ENCODE measurements at regions not wholly inside any gene's neighbourhood (a gene's known extent, or its start where the extent isn't known, plus 50 kb on each side); places are given as distances from the start of the nearest gene placed in this dataset.

DNA sequence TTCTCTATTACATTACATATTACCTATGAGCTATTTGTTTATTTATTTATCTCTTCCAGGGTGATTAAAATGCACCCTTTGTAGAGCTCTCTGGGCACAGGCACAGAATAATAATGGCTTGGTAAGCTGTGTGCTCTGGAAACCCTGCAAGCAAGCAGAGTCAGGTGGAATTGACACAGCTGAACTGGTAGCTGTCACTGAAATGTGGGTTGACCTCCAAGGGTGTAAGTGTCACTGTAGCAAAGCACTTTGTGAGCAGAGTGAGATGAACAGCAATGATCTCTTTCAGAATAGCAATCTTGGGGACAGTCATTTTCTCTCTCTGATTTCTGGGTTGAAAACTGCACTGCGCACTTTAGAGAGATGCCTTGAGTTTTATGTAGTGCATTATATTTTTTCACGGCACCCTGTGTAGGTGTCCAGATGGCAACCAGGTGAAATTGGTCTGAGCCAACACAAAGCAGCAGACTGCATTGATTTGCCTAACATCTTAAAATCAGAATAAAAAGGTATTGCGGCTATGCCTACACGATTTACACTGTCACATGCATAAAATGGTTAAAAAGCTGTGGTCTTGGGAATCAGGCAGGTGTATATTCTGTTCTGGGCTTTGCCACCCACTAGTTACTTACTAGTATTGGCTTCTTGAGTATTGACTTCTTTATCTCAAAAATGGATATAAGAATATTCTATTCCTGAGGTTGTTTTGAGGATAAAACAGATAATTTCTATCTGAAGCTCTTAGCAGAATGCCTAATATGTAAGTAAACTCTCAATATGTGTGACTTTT lies 450.3 kb downstream of the RAPGEF2 start:
- ChIA-PET POLR2A (no interaction called here), CTCF (no interaction called here)
- H3K9me3 Mint-ChIP-seq, result no peaks in the 10 kb centered on the region
- H3K4me1 ChIP-seq (ENCODE audit: insufficient read depth, low read length), result no peaks in the 10 kb centered on the region
- H3K27ac Mint-ChIP-seq, result no peak overlapping the region
- H3K4me3 Mint-ChIP-seq, result no peak overlapping the region
- H3K9me3 ChIP-seq (ENCODE audit: low read length), result no peaks in the 10 kb centered on the region
- H3K4me1 Mint-ChIP-seq, result no peaks in the 10 kb centered on the region
- no peaks in the 10 kb centered on the region for H3K27me3 Mint-ChIP-seq
- no peak for DNase-seq
- no peaks in the 10 kb centered on the region for H3K27me3 ChIP-seq (ENCODE audit: insufficient read depth, low read length, poor library complexity, severe bottlenecking)
- no peak overlapping the region for H3K27ac ChIP-seq (ENCODE audit: low read depth, low read length)
- no peaks in the 10 kb centered on the region for H3K36me3 ChIP-seq (ENCODE audit: insufficient read depth, low read length)
- H3K36me3 Mint-ChIP-seq, result no peaks in the 10 kb centered on the region
- H3K4me3 ChIP-seq (ENCODE audit: low read length), result no peak overlapping the region

DNA sequence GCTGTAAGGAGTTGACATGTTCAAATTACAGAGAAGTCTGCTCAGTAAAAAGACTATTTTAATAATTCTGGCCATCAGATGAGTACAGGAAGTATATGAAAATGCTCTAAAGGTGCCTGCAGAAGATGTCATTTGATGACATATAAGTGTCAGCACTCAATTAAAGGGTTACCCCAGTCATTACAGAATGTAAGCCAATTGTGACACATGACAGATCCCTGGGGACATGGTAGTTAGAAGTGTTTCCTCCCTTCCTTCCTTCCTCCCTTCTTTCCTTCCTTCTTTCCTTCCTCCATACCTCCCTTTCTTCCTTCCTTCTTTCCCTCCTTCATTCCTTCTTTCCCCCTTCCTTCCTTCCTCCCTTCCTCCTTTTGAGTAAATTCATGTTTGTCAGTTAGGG lies 453.0 kb downstream of the RAPGEF2 start:
- no peaks in the 10 kb centered on the region for H3K36me3 ChIP-seq (ENCODE audit: insufficient read depth, low read length)
- H3K9me3 Mint-ChIP-seq, result no peaks in the 10 kb centered on the region
- H3K27ac ChIP-seq (ENCODE audit: low read depth, low read length), result no peak overlapping the region
- no peak overlapping the region for H3K4me3 ChIP-seq (ENCODE audit: low read length)
- H3K4me3 Mint-ChIP-seq, result no peak overlapping the region
- H3K4me1 Mint-ChIP-seq, result no peaks in the 10 kb centered on the region
- DNase-seq, result no peak
- H3K36me3 Mint-ChIP-seq, result no peaks in the 10 kb centered on the region
- no peak overlapping the region for H3K27ac Mint-ChIP-seq
- no peaks in the 10 kb centered on the region for H3K9me3 ChIP-seq (ENCODE audit: low read length)
- ChIA-PET CTCF (no interaction called here), POLR2A (no interaction called here)
- peaks cover 0 to 1% of the 10 kb centered on the region in 2 donors for H3K27me3 Mint-ChIP-seq
- H3K27me3 ChIP-seq (ENCODE audit: insufficient read depth, low read length, poor library complexity, severe bottlenecking), result no peaks in the 10 kb centered on the region
- H3K4me1 ChIP-seq (ENCODE audit: insufficient read depth, low read length), result no peaks in the 10 kb centered on the region

DNA sequence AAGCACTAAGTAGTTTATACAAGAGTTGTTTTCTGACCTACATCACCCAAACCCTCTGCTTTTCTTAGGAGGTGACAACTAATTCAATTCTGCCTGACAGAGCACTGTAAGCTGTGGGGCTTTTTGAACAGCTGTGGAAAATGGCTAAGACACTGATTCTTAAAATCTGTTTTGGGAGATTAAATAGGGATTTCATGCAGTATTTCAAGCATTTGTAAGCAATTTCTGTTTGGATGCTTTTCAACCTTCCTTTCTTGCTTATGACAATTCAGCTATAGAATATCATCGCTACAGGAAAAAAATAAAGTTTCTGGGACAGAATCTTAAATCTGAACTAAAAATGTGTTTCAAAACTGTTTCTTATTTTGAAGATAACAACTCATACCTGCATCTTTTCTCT lies 459.5 kb downstream of the RAPGEF2 start:
- no peaks in the 10 kb centered on the region for H3K4me1 Mint-ChIP-seq
- no peak overlapping the region for H3K27ac Mint-ChIP-seq
- CTCF ChIA-PET, result no interaction called here

GRCh38 chr4:159563257-159563656 lies 460.4 kb downstream of the RAPGEF2 start:
- Histone ChIP-seq H3K36me3 (ENCODE audit: insufficient read depth, low read length) (no peaks in the 10 kb centered on the region), H3K4me3 (ENCODE audit: low read length) (no peak overlapping the region), H3K27me3 (ENCODE audit: insufficient read depth, low read length, poor library complexity, severe bottlenecking) (no peaks in the 10 kb centered on the region), H3K9me3 (ENCODE audit: low read length) (no peaks in the 10 kb centered on the region), H3K4me1 (ENCODE audit: insufficient read depth, low read length) (no peaks in the 10 kb centered on the region), H3K27ac (ENCODE audit: low read depth, low read length) (no peak overlapping the region)
- no peaks in the 10 kb centered on the region for H3K4me1 Mint-ChIP-seq
- peaks cover 0 to 1% of the 10 kb centered on the region in 2 donors for H3K27me3 Mint-ChIP-seq
- H3K36me3 Mint-ChIP-seq, result no peaks in the 10 kb centered on the region
- H3K27ac Mint-ChIP-seq, result no peak overlapping the region
- POLR2A ChIA-PET, result no interaction called here
- H3K9me3 Mint-ChIP-seq, result peaks cover 0 to 9% (median 3%) of the 10 kb centered on the region in 5 donors
- H3K4me3 Mint-ChIP-seq, result no peak overlapping the region
- DNase-seq, result no peak
- CTCF ChIA-PET, result no interaction called here

More for the DNA sequence above, 459.5 kb downstream of the RAPGEF2 start:
- no peaks in the 10 kb centered on the region for H3K4me1 ChIP-seq (ENCODE audit: insufficient read depth, low read length)
- H3K36me3 ChIP-seq (ENCODE audit: insufficient read depth, low read length), result no peaks in the 10 kb centered on the region
- H3K27ac ChIP-seq (ENCODE audit: low read depth, low read length), result no peak overlapping the region
- Mint-ChIP-seq H3K36me3 (no peaks in the 10 kb centered on the region), H3K4me3 (no peak overlapping the region), H3K9me3 (peaks cover 0 to 3% (median under 1%) of the 10 kb centered on the region in 5 donors), H3K27me3 (peaks cover 0 to 1% of the 10 kb centered on the region in 2 donors)
- no peak overlapping the region for H3K4me3 ChIP-seq (ENCODE audit: low read length)
- no peaks in the 10 kb centered on the region for H3K9me3 ChIP-seq (ENCODE audit: low read length)
- DNase-seq, result no peak
- no peaks in the 10 kb centered on the region for H3K27me3 ChIP-seq (ENCODE audit: insufficient read depth, low read length, poor library complexity, severe bottlenecking)
- POLR2A ChIA-PET, result no interaction called here

- Mint-ChIP-seq H3K27me3 (no peaks in the 10 kb centered on the region), H3K27ac (no peak overlapping the region), H3K36me3 (no peaks in the 10 kb centered on the region), H3K4me1 (no peaks in the 10 kb centered on the region), H3K4me3 (no peak overlapping the region), H3K9me3 (peaks cover 3 to 9% (median 8%) of the 10 kb centered on the region in 5 donors)
- ChIA-PET POLR2A (no interaction called here), CTCF (no interaction called here)
- no peaks in the 10 kb centered on the region for H3K36me3 ChIP-seq (ENCODE audit: insufficient read depth, low read length)
- no peaks in the 10 kb centered on the region for H3K4me1 ChIP-seq (ENCODE audit: insufficient read depth, low read length)
- DNase-seq, result no peak
- H3K27me3 ChIP-seq (ENCODE audit: insufficient read depth, low read length, poor library complexity, severe bottlenecking), result no peaks in the 10 kb centered on the region
- H3K9me3 ChIP-seq (ENCODE audit: low read length), result no peaks in the 10 kb centered on the region
- no peak overlapping the region for H3K4me3 ChIP-seq (ENCODE audit: low read length)
- no peak overlapping the region for H3K27ac ChIP-seq (ENCODE audit: low read depth, low read length)
These were observed 461.7 kb downstream of the RAPGEF2 start for GRCh38 chr4:159564615-159565014.

- Mint-ChIP-seq H3K27ac (no peak overlapping the region), H3K27me3 (no peaks in the 10 kb centered on the region), H3K4me3 (no peak overlapping the region), H3K36me3 (no peaks in the 10 kb centered on the region), H3K9me3 (peaks cover 11 to 31% (median 20%) of the 10 kb centered on the region in 5 donors), H3K4me1 (no peaks in the 10 kb centered on the region)
- Histone ChIP-seq H3K27ac (ENCODE audit: low read depth, low read length) (no peak overlapping the region), H3K27me3 (ENCODE audit: insufficient read depth, low read length, poor library complexity, severe bottlenecking) (no peaks in the 10 kb centered on the region), H3K9me3 (ENCODE audit: low read length) (no peaks in the 10 kb centered on the region), H3K36me3 (ENCODE audit: insufficient read depth, low read length) (no peaks in the 10 kb centered on the region), H3K4me1 (ENCODE audit: insufficient read depth, low read length) (no peaks in the 10 kb centered on the region), H3K4me3 (ENCODE audit: low read length) (no peak overlapping the region)
- no peak for DNase-seq
- CTCF ChIA-PET, result no interaction called here
- POLR2A ChIA-PET, result no interaction called here
These were observed 463.9 kb downstream of the RAPGEF2 start for GRCh38 chr4:159566786-159567185.

DNA sequence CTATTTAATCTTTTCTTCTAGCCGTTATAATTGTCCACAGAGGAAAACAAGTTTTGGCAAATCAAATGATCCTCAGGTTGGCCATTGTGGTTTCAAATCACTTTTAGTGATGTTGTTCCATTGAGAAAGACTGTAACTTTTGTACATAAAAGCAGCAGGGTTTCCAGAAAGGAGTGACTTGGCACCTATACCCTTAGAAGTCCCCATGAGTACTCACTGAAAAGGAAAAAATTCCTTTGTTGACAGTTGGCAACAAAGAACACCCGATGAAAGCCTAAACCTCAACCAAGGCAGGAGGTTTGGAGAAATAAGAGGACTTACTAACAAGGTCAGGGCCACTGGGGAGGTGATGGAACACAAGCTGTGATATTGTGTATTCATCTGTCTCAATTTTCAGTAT lies 474.4 kb downstream of the RAPGEF2 start:
- no peaks in the 10 kb centered on the region for H3K4me1 ChIP-seq (ENCODE audit: insufficient read depth, low read length)
- POLR2A ChIA-PET, result no interaction called here
- no peaks in the 10 kb centered on the region for H3K27me3 Mint-ChIP-seq
- no peak overlapping the region for H3K27ac Mint-ChIP-seq
- no peak for DNase-seq
- no peaks in the 10 kb centered on the region for H3K9me3 ChIP-seq (ENCODE audit: low read length)
- CTCF ChIA-PET, result no interaction called here
- no peaks in the 10 kb centered on the region for H3K4me1 Mint-ChIP-seq
- H3K4me3 Mint-ChIP-seq, result no peak overlapping the region
- no peaks in the 10 kb centered on the region for H3K36me3 Mint-ChIP-seq
- H3K4me3 ChIP-seq (ENCODE audit: low read length), result no peak overlapping the region
- H3K27me3 ChIP-seq (ENCODE audit: insufficient read depth, low read length, poor library complexity, severe bottlenecking), result no peaks in the 10 kb centered on the region
- no peaks in the 10 kb centered on the region for H3K36me3 ChIP-seq (ENCODE audit: insufficient read depth, low read length)
- no peak overlapping the region for H3K27ac ChIP-seq (ENCODE audit: low read depth, low read length)
- H3K9me3 Mint-ChIP-seq, result peaks cover 0 to 6% (median 3%) of the 10 kb centered on the region in 5 donors

- POLR2A ChIA-PET, result no interaction called here
- H3K27me3 Mint-ChIP-seq, result no peaks in the 10 kb centered on the region
These were observed 479.8 kb downstream of the RAPGEF2 start for GRCh38 chr4:159582685-159583084.

More at GRCh38 chr4:159582685-159583084, 479.8 kb downstream of the RAPGEF2 start:
- Histone ChIP-seq H3K27me3 (ENCODE audit: insufficient read depth, low read length, poor library complexity, severe bottlenecking) (no peaks in the 10 kb centered on the region), H3K27ac (ENCODE audit: low read depth, low read length) (no peak overlapping the region), H3K4me3 (ENCODE audit: low read length) (no peak overlapping the region), H3K4me1 (ENCODE audit: insufficient read depth, low read length) (no peaks in the 10 kb centered on the region), H3K36me3 (ENCODE audit: insufficient read depth, low read length) (no peaks in the 10 kb centered on the region), H3K9me3 (ENCODE audit: low read length) (no peaks in the 10 kb centered on the region)
- no peak overlapping the region for H3K27ac Mint-ChIP-seq
- H3K9me3 Mint-ChIP-seq, result peaks cover 9 to 13% (median 12%) of the 10 kb centered on the region in 5 donors
- H3K36me3 Mint-ChIP-seq, result peaks cover 0 to 1% (median 0%) of the 10 kb centered on the region in 3 donors
- CTCF ChIA-PET, result no interaction called here
- DNase-seq, result no peak
- no peaks in the 10 kb centered on the region for H3K4me1 Mint-ChIP-seq
- no peak overlapping the region for H3K4me3 Mint-ChIP-seq
